ENCODE measurements at regions not wholly inside any gene's neighbourhood (a gene's known extent, or its start where the extent isn't known, plus 50 kb on each side); places are given as distances from the start of the nearest gene placed in this dataset.
"Not testable (repeated sequence)": the region's sequence is repeated elsewhere in the genome, so short reads cannot be mapped to it uniquely, and the experiment has no call there.

DNA sequence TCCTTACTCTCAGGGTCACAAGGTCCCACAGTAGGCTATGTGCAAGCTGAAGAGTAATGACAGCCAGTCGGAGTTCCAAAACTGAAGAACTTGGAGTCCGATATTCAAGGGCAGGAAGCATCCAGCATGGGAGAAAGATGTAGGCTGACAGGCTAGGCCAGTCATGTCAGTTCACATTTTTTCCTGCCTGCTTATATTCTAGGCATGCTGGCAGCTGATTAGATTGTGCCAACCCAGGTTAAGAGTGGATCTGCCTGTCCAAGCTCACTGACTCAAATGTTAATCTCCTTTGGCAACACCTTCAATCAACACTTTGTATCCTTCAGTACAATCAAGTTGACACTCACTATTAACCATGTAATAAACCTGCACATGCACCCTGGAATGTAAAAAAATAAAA, 960.9 kb upstream of the HS3ST1 start:
- Mint-ChIP-seq H3K4me3 (no peak overlapping the region), H3K9me3 (no peaks in the 10 kb centered on the region), H3K4me1 (no peaks in the 10 kb centered on the region), H3K36me3 (ENCODE audit: low read depth) (no peaks in the 10 kb centered on the region), H3K27ac (ENCODE audit: unreplicated experiment) (no peak overlapping the region), H3K27me3 (ENCODE audit: low read depth) (no peaks in the 10 kb centered on the region)
- TF ChIP-seq, protein P1, sequence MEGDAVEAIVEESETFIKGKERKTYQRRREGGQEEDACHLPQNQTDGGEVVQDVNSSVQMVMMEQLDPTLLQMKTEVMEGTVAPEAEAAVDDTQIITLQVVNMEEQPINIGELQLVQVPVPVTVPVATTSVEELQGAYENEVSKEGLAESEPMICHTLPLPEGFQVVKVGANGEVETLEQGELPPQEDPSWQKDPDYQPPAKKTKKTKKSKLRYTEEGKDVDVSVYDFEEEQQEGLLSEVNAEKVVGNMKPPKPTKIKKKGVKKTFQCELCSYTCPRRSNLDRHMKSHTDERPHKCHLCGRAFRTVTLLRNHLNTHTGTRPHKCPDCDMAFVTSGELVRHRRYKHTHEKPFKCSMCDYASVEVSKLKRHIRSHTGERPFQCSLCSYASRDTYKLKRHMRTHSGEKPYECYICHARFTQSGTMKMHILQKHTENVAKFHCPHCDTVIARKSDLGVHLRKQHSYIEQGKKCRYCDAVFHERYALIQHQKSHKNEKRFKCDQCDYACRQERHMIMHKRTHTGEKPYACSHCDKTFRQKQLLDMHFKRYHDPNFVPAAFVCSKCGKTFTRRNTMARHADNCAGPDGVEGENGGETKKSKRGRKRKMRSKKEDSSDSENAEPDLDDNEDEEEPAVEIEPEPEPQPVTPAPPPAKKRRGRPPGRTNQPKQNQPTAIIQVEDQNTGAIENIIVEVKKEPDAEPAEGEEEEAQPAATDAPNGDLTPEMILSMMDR (conservative IDR thresholded peaks at IDR 0.05), result no peak
- DNase-seq (ENCODE audit: low read depth, low spot score), result no peak

DNA sequence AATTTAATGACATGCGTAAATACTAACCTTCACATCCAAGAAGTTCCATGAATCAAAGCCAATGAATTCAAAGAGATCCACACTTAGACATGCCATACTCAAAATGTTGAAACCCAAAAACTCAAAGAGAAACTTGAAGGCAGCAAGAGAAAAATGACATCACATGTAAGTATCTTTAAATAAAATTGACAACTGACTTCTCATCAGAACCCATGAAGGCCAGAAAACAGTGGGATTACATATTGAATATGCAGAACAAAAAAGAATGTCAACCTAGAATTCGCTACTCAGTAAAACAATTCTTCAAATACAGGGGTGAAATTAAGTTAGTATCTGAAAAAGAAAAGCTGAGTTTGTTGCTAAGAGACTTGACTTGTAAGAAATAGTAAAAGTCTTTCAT, 953.9 kb upstream of the HS3ST1 start:
- no peak for DNase-seq (ENCODE audit: low read depth, low spot score)
- no peaks in the 10 kb centered on the region for H3K27me3 Mint-ChIP-seq (ENCODE audit: low read depth)
- H3K36me3 Mint-ChIP-seq (ENCODE audit: low read depth), result no peaks in the 10 kb centered on the region
- no peak overlapping the region for H3K27ac Mint-ChIP-seq (ENCODE audit: unreplicated experiment)
- no peak overlapping the region for H3K4me3 Mint-ChIP-seq
- no peaks in the 10 kb centered on the region for H3K4me1 Mint-ChIP-seq
- TF ChIP-seq, protein P1 (conservative IDR thresholded peaks at IDR 0.05), result no peak
- peaks cover 9% of the 10 kb centered on the region for H3K9me3 Mint-ChIP-seq

DNA sequence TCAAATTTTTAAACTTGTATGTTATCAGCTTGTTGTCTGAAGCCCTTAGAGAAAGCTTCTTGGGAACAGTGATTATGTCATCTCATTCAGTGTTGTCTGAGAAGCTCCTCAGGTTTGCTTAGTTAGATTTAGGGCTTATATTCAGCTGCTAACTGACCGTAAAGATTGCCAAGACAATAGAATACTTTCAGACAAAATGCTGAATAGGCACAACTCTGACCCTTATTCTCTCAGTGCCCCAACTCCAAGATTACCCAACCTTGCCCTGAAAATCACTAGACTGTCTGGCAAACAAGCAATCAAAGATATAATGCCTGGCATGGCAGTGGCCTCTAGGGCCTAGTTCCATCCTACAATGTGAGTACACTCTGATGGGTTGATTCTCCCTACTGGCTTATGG, 950.5 kb upstream of the HS3ST1 start:
- Mint-ChIP-seq H3K36me3 (ENCODE audit: low read depth) (no peaks in the 10 kb centered on the region), H3K4me3 (no peak overlapping the region)

DNA sequence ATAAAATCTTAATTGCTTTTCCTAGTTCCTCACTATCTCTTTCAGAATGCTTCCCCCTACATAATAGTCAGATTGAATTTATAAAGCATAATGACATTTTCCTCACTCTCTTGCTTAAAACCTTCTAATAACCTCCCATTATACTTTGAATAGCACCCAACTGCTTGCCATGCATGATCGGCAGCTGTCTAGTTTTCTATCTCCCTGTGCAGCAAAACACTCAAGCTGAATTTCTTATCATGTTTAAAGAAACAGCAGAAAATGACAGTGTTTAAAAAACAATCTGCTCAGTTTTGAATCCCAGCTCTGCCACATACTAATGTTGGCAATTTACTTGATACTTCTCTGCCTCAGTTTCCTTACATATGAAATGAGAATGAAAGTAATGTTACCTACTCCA, 947.1 kb upstream of the HS3ST1 start:
- Mint-ChIP-seq H3K36me3 (ENCODE audit: low read depth) (no peaks in the 10 kb centered on the region), H3K4me1 (no peaks in the 10 kb centered on the region), H3K27ac (ENCODE audit: unreplicated experiment) (no peak overlapping the region), H3K4me3 (no peak overlapping the region), H3K9me3 (no peaks in the 10 kb centered on the region), H3K27me3 (ENCODE audit: low read depth) (no peaks in the 10 kb centered on the region)
- TF ChIP-seq, protein P1 (conservative IDR thresholded peaks at IDR 0.05), result no peak
- DNase-seq (ENCODE audit: low read depth, low spot score), result no peak

More for the DNA sequence above, 950.5 kb upstream of the HS3ST1 start:
- DNase-seq (ENCODE audit: low read depth, low spot score), result no peak
- TF ChIP-seq, protein P1 (conservative IDR thresholded peaks at IDR 0.05), result no peak
- H3K27me3 Mint-ChIP-seq (ENCODE audit: low read depth), result no peaks in the 10 kb centered on the region
- no peak overlapping the region for H3K27ac Mint-ChIP-seq (ENCODE audit: unreplicated experiment)
- H3K9me3 Mint-ChIP-seq, result peaks cover 8% of the 10 kb centered on the region
- no peaks in the 10 kb centered on the region for H3K4me1 Mint-ChIP-seq

DNA sequence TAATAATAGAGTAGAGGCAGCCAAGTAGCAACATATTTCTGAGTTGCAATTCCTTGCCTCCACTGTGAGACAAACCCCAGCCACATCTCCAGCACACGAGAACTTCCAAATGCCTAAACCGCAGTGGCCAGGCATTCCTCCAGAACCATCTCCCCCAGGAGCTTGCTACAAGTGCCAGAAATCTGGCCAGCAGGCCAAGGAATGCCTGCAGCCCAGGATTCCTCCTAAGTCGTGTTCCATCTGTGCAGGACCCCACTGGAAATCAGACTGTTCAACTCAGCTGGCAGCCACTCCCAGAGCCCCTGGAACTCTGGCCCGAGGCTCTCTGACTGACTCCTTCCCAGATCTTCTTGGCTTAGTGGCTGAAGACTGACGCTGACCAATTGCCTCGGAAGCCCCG, 937.2 kb upstream of the HS3ST1 start:
- not testable (repeated sequence) for H3K9me3 Mint-ChIP-seq; H3K4me1 Mint-ChIP-seq; H3K36me3 Mint-ChIP-seq (ENCODE audit: low read depth); H3K27ac Mint-ChIP-seq (ENCODE audit: unreplicated experiment); H3K27me3 Mint-ChIP-seq (ENCODE audit: low read depth); H3K4me3 Mint-ChIP-seq; DNase-seq (ENCODE audit: low read depth, low spot score)

DNA sequence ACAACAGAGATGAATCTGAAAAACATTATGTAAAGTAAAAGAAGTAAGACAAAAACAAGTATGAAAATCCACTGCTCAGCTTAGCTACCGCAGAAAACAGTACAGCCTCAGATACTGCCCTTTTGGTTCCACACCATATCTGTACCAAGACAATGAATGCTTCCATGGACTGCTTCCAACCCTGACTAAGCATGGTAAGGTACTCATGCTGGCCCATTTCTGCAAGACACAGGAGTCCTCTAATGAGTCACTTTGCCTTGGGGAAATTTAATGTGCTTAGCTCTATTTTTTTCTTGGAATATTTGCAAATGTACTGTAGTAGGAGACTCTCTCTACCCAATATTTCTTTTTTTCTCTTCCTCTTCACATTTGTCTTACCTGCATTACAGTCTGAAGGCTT, 931.7 kb upstream of the HS3ST1 start:
- no peak for DNase-seq (ENCODE audit: low read depth, low spot score)
- Mint-ChIP-seq H3K9me3 (no peaks in the 10 kb centered on the region), H3K4me3 (no peak overlapping the region), H3K27me3 (ENCODE audit: low read depth) (no peaks in the 10 kb centered on the region), H3K36me3 (ENCODE audit: low read depth) (no peaks in the 10 kb centered on the region), H3K27ac (ENCODE audit: unreplicated experiment) (no peak overlapping the region), H3K4me1 (no peaks in the 10 kb centered on the region)
- TF ChIP-seq, protein P1 (conservative IDR thresholded peaks at IDR 0.05), result no peak

All from neural crest cell (in vitro differentiated cells).